Cardiac fibroblast (primary cell): ENCODE measurements at regions not wholly inside any gene's neighbourhood (a gene's known extent, or its start where the extent isn't known, plus 50 kb on each side); places are given as distances from the start of the nearest gene placed in this dataset.
"Not testable (repeated sequence)": the region's sequence is repeated elsewhere in the genome, so short reads cannot be mapped to it uniquely, and the experiment has no call there.

Source experiments
- DNase-seq, 2 donors: peaks; one replicate each; pipeline versions ENCODE4 v3.0.0 to v3.0.0-alpha.2; 2010; ENCODE audit warnings: low read depth in 2 of 2
- H3K4me3 ChIP-seq, 2 donors: replicated peaks in 1 of 2; 1 replicate in 1 of 2; 2 replicates in 1 of 2; pipeline ENCODE4 v1.5.1; 2011; ENCODE audit warnings: low read depth in 2 of 2, low read length in 2 of 2, mild to moderate bottlenecking in 2 of 2, moderate library complexity in 1 of 2
- TF ChIP-seq, protein P1 (sequence below): IDR thresholded peaks from one replicate; pipeline ENCODE4 v1.5.1; 2011; ENCODE audit warnings: low read depth, mild to moderate bottlenecking, low read length, inconsistent platforms

DNA sequence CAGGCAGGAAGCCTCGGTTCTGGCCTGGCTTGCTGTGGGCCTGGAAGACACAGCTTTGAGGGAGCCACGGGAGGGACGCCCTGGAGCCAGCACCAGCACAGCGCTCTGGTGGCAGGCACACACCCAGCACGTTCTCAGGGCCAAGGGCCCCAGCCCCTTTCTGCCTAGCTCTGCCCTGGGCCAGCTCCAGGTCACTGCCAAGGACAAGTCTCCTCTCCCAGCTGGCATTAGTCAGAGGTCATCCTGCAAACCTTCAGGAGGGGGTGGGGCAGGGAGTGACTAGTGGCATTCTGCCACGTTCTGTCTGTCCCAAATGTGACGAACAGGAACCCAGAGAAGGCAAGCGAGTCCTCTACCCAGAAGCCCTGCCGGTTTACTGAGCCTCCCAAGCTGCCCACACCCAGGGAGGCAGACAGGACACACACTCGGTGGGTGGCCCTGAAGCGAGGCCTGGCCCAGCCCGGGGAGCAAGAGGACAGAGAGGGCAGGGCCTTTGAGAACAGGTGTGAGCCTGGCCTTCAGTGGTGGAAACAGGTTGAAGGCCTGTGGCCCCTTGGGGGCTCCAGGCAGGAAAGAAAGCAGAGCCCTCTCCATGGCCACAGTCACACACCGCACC, 528.0 kb downstream of the TP53TG3F start:
- not testable (repeated sequence) for DNase-seq, H3K4me3 ChIP-seq

DNA sequence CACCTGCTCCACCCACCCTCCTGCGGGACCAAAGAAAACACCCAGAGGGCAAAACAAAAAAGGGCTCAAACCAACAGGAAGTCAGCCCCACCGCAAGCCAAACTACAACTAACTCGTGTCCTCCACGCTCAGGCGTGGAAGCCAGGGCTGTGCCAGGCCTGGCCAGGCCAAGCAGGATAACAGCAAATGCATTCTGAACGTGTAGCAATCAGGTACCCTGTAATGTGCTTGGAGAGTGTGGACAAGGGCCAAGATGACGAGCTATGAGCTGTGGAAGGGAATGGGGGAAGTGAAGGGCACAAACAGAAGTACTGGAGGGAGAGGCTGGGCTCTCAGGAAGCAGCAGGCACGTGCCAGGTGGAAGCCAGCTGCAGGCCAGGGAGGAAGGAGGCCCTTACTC, 528.6 kb downstream of the TP53TG3F start:
- not testable (repeated sequence) for H3K4me3 ChIP-seq, DNase-seq

GRCh38 chr16:33990488-33990887, 531.1 kb downstream of the TP53TG3F start:
- not testable (repeated sequence) for DNase-seq, H3K4me3 ChIP-seq

- not testable (repeated sequence) for DNase-seq
Measured at GRCh38 chr16:33992513-33993177, 533.2 kb downstream of the TP53TG3F start.

GRCh38 chr16:33994207-33994606, 534.8 kb downstream of the TP53TG3F start:
- not testable (repeated sequence) for DNase-seq, H3K4me3 ChIP-seq

More at GRCh38 chr16:33992513-33993177, 533.2 kb downstream of the TP53TG3F start:
- not testable (repeated sequence) for H3K4me3 ChIP-seq

DNA sequence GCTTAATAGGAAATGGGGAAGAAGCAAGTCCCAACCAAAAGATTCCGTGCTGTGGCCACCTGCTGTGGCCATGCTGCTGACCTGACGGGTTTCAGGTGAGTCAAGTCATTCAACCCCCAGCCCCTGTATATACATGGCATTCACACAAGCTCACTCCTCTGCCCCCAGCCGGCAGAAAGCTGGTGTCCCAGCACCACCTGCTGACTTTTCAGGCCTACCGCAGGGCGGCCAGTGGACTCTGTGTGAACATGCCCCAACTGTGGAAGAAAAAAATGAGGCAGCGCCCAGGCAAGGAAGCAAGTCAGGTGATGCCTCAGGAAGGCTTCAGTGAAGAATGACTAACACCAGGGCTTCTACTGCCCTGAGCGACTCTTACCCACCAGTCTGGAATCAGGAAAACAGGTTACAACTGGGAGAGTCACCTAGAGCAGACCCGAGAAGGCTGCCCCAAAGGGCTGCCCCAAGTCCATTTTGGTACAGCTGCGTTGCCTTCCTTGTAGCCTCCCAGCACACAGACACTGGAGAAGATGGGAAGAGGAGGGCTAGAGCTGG, 536.5 kb downstream of the TP53TG3F start:
- DNase-seq, H3K4me3 ChIP-seq: not testable (repeated sequence)

- not testable (repeated sequence) for DNase-seq, H3K4me3 ChIP-seq
Measured at GRCh38 chr16:34001184-34001583, 541.8 kb downstream of the TP53TG3F start.

DNA sequence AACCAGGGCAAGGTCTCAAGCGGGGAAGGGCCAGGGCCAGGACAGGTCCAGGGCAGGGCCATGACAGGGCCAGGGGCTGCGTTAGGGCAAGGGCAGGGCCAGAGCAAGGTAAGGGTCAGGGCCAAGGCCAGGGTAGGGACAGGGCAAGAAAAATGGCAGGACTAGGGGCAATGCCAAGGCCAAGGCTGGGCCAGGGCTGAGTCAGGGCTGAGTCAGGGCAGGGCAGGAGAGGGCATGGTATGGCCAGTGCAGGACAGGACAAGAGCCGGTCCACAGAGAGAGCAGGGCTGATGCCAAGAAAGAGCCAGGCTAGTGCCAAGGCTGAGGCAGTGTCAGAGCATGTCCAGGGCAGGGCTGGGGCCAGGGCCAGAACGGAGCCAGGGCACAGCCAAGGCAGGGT, 542.5 kb downstream of the TP53TG3F start:
- H3K4me3 ChIP-seq, DNase-seq: not testable (repeated sequence)

DNA sequence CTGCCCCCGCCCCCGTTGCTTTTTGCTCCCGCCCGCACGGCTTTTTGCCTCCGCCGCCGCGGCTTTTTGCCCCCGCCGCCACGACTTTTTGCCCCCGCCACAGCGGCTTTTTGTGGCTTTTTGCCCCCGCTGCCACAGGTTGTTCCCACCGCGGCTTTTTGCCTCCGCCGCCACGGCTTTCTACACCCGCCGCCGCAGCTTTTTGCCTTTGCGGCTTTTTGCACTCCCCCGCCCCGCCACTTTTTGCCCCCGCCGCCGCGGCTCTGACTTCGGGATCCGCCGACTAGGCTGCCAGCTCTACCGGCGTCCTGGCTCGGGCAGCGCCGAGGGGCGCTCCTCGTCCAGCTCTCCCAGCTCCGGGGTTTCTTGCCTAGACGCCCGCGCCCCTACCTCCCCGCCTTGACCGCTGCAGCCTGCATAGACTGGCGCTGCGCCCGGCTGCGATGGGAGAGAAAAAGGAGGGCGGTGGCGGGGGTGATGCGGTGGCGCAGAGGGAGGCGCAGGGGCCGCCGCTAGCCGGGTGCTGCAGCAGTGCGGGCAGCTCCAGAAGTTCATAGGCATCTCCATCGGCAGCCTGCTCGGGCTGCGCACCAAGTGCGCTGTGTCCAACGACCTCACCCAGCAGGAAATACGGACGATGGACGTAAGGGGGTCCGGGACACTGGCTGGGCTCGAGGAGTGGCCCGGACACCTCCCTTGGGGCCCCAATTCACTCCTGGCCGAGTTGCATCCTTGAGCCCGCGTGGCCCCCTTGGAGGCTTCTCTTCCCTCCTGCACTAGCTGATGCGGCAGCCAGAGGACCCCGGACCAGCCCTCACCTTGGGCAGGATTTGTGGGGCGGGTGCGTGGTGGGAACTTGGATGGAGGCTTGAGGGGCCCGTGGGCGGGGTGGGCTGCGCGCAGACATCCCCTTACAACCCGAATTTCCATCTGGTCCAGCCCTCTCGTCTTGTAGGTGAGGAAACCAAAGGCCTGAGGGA, 555.7 kb downstream of the TP53TG3F start:
- DNase-seq, H3K4me3 ChIP-seq: not testable (repeated sequence)

DNA sequence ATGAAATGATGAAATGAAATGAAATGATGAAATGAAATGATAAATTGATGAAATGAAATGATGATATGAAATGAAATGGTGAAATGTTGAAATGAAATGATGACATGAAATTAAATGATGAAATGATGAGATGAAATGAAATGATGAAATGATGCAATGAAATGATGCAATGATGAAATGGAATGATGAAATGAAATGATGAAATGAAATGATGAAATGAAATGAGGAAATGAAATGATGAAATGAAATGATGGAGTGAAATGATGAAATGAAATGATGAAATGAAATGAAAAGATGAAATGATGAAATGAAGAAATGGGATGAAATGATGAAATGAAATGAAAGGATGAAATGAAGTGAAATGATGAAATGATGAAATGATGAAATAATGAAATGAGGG, 558.9 kb downstream of the TP53TG3F start:
- not testable (repeated sequence) for DNase-seq, H3K4me3 ChIP-seq

DNA sequence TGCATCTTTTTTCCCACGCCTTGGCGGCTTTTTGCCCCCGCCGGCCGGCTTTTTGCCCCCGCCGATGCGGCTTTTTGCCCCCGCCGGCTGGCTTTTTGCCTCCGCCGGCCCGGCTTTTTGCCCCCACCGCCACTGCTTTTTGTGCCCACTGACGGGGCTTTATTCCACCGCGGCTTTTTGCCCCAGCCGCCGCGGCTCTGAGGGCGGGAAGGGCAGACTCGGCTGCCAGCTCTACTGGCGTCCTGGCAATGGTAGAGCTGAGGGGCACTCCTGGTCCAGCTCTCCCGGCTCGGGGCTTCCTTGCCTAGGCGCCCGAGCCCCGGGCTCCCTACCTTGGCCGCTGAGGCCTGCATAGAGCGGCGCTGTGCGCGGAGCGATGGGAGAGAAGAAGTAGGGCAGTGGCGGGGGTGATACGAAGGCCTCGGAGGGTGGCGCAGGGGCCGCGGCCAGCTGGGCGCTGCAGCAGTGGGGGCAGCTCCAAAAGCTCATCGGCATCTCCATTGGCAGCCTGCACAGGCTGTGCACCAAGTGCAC, 591.4 kb downstream of the TP53TG3F start:
- no peak overlapping the region for H3K4me3 ChIP-seq
- TF ChIP-seq, protein P1, sequence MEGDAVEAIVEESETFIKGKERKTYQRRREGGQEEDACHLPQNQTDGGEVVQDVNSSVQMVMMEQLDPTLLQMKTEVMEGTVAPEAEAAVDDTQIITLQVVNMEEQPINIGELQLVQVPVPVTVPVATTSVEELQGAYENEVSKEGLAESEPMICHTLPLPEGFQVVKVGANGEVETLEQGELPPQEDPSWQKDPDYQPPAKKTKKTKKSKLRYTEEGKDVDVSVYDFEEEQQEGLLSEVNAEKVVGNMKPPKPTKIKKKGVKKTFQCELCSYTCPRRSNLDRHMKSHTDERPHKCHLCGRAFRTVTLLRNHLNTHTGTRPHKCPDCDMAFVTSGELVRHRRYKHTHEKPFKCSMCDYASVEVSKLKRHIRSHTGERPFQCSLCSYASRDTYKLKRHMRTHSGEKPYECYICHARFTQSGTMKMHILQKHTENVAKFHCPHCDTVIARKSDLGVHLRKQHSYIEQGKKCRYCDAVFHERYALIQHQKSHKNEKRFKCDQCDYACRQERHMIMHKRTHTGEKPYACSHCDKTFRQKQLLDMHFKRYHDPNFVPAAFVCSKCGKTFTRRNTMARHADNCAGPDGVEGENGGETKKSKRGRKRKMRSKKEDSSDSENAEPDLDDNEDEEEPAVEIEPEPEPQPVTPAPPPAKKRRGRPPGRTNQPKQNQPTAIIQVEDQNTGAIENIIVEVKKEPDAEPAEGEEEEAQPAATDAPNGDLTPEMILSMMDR = no peak
- DNase-seq = no peak

DNA sequence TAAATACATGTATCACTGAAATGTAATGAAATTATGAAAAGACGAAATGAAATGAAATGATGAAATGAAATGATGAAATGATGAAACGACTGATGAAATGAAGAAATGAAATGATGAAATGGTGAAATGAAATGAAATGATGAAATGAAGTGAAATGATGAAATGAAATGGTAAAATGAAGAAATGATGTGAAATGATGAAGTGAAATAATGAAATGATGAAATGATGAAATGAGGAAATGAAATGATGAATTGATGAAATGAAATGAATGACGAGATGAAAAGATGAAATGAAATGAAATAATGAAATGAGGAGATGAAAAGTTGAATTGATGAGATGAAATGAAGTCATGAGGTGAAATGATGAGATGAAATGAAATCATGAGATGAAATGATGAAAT, 594.7 kb downstream of the TP53TG3F start:
- TF ChIP-seq, protein P1 = no peak
- no peak for DNase-seq
- H3K4me3 ChIP-seq = no peak overlapping the region
